ENCODE measurements at regions not wholly inside any gene's neighbourhood (a gene's known extent, or its start where the extent isn't known, plus 50 kb on each side); places are given as distances from the start of the nearest gene placed in this dataset.

- TF ChIP-seq CTCF (IDR thresholded peaks at IDR 0.05; ENCODE audit: low read length, missing control alignments), result no peak
- H3K4me3 ChIP-seq (replicated peaks; ENCODE audit: low read depth, low read length), result no peak overlapping the region
Observed at GRCh38 chr1:229066591-229066990, 204.3 kb upstream of the RAB4A start.

GRCh38 chr1:229067546-229067945 is 203.4 kb upstream of the RAB4A start:
- no peak for TF ChIP-seq CTCF (IDR thresholded peaks at IDR 0.05; ENCODE audit: low read length, missing control alignments)
- no peak overlapping the region for H3K4me3 ChIP-seq (replicated peaks; ENCODE audit: low read depth, low read length)
- no peak for DNase-seq (ENCODE audit: low read depth)

More at GRCh38 chr1:229066591-229066990, 204.3 kb upstream of the RAB4A start:
- no peak for DNase-seq (ENCODE audit: low read depth)

- H3K4me3 ChIP-seq (replicated peaks; ENCODE audit: low read depth, low read length), result no peak overlapping the region
- DNase-seq (ENCODE audit: low read depth), result peak; percentile 76
Observed at GRCh38 chr1:229068270-229068987, 202.5 kb upstream of the RAB4A start.

DNA sequence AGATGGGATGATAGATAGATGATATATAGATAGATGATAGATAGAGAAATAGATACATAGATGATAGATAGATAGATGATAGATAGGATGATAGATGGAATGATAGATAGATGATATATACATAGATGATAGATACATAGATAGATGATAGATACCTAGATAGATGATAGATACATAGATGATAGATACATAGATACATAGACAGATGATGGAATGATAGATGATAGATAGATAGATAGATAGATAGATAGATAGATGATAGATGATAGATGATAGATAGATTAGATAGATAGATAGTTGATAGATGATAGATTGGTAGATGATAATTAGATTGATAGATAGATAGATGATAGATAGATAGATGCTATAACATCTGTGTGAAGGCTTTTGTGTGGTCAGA is 201.7 kb upstream of the RAB4A start:
- DNase-seq (ENCODE audit: low read depth), result no peak
- TF ChIP-seq CTCF (IDR thresholded peaks at IDR 0.05; ENCODE audit: low read length, missing control alignments), result no peak
- no peak overlapping the region for H3K4me3 ChIP-seq (replicated peaks; ENCODE audit: low read depth, low read length)

More at GRCh38 chr1:229068270-229068987, 202.5 kb upstream of the RAB4A start:
- no peak for TF ChIP-seq CTCF (IDR thresholded peaks at IDR 0.05; ENCODE audit: low read length, missing control alignments)

- no peak overlapping the region for H3K4me3 ChIP-seq (replicated peaks; ENCODE audit: low read depth, low read length)
- TF ChIP-seq CTCF (IDR thresholded peaks at IDR 0.05; ENCODE audit: low read length, missing control alignments), result no peak
- DNase-seq (ENCODE audit: low read depth), result peak; percentile 71
Observed at GRCh38 chr1:229070168-229070567, 200.7 kb upstream of the RAB4A start.

- no peak for DNase-seq (ENCODE audit: low read depth)
- no peak for TF ChIP-seq CTCF (IDR thresholded peaks at IDR 0.05; ENCODE audit: low read length, missing control alignments)
- no peak overlapping the region for H3K4me3 ChIP-seq (replicated peaks; ENCODE audit: low read depth, low read length)
Observed at GRCh38 chr1:229073251-229073650, 197.7 kb upstream of the RAB4A start.

GRCh38 chr1:229075217-229075616 is 195.7 kb upstream of the RAB4A start:
- no peak for DNase-seq (ENCODE audit: low read depth)
- H3K4me3 ChIP-seq (replicated peaks; ENCODE audit: low read depth, low read length), result no peak overlapping the region
- TF ChIP-seq CTCF (IDR thresholded peaks at IDR 0.05; ENCODE audit: low read length, missing control alignments), result no peak
